ENCODE measurements at regions not wholly inside any gene's neighbourhood (a gene's known extent, or its start where the extent isn't known, plus 50 kb on each side); places are given as distances from the start of the nearest gene placed in this dataset.
"Not testable (repeated sequence)": the region's sequence is repeated elsewhere in the genome, so short reads cannot be mapped to it uniquely, and the experiment has no call there.

GRCh38 chr2:114293355-114293754 lies 149.1 kb upstream of the DPP10 start:
- no peak for TF ChIP-seq CTCF (IDR thresholded peaks at IDR 0.05; ENCODE audit: insufficient read depth, low read depth, low read length, missing control alignments)
- no peak overlapping the region for H3K4me3 ChIP-seq (ENCODE audit: low read length)
- no peak for DNase-seq (ENCODE audit: low read depth)

- H3K4me3 ChIP-seq (ENCODE audit: low read length): no peak overlapping the region
- TF ChIP-seq CTCF (IDR thresholded peaks at IDR 0.05; ENCODE audit: insufficient read depth, low read depth, low read length, missing control alignments): no peak
- no peak for DNase-seq (ENCODE audit: low read depth)
These were observed 147.7 kb upstream of the DPP10 start for GRCh38 chr2:114294741-114295140.

GRCh38 chr2:114300351-114300750 lies 142.1 kb upstream of the DPP10 start:
- not testable (repeated sequence) for H3K4me3 ChIP-seq (ENCODE audit: low read length); DNase-seq (ENCODE audit: low read depth)

GRCh38 chr2:114316532-114317300 lies 125.7 kb upstream of the DPP10 start:
- no peak for TF ChIP-seq CTCF (IDR thresholded peaks at IDR 0.05; ENCODE audit: insufficient read depth, low read depth, low read length, missing control alignments)
- H3K4me3 ChIP-seq (ENCODE audit: low read length): no peak overlapping the region
- DNase-seq (ENCODE audit: low read depth): no peak

GRCh38 chr2:114330594-114330993 lies 111.8 kb upstream of the DPP10 start:
- no peak overlapping the region for H3K4me3 ChIP-seq (ENCODE audit: low read length)
- no peak for DNase-seq (ENCODE audit: low read depth)
- TF ChIP-seq CTCF (IDR thresholded peaks at IDR 0.05; ENCODE audit: insufficient read depth, low read depth, low read length, missing control alignments): no peak

- no peak for DNase-seq (ENCODE audit: low read depth)
- no peak overlapping the region for H3K4me3 ChIP-seq (ENCODE audit: low read length)
- no peak for TF ChIP-seq CTCF (IDR thresholded peaks at IDR 0.05; ENCODE audit: insufficient read depth, low read depth, low read length, missing control alignments)
These were observed 110.5 kb upstream of the DPP10 start for GRCh38 chr2:114331934-114332333.

GRCh38 chr2:114345246-114345645 lies 97.2 kb upstream of the DPP10 start:
- no peak overlapping the region for H3K4me3 ChIP-seq (ENCODE audit: low read length)
- TF ChIP-seq CTCF (IDR thresholded peaks at IDR 0.05; ENCODE audit: insufficient read depth, low read depth, low read length, missing control alignments): no peak
- DNase-seq (ENCODE audit: low read depth): no peak
